ENCODE measurements at regions not wholly inside any gene's neighbourhood (a gene's known extent, or its start where the extent isn't known, plus 50 kb on each side); places are given as distances from the start of the nearest gene placed in this dataset.

GRCh38 chr6:78598966-78599365 lies 268.4 kb upstream of the IRAK1BP1 start:
- TF ChIP-seq CTCF (conservative IDR thresholded peaks at IDR 0.05; ENCODE audit: low read depth in 2 of 2) = no peak
- TF ChIP-seq POLR2AphosphoS5 (IDR thresholded peaks at IDR 0.05; ENCODE audit: low read depth) = no peak
- no peak for TF ChIP-seq CREB1 (CRISPR knock-in tag; IDR thresholded peaks at IDR 0.05; ENCODE audit: low read depth)
- TF ChIP-seq EZH2phosphoT487 (IDR thresholded peaks at IDR 0.05; ENCODE audit: unreplicated experiment) = no peak

Measured in GM23338 (cell line).